Islet of Langerhans (tissue), 1 donor: ENCODE measurements at regions not wholly inside any gene's neighbourhood (a gene's known extent, or its start where the extent isn't known, plus 50 kb on each side); places are given as distances from the start of the nearest gene placed in this dataset.

Source experiments
- FAIRE-seq: peaks from one replicate; lab custom pipeline; 2011; peaks lifted over from hg19 to GRCh38; lab: Jason Lieb, UNC

DNA sequence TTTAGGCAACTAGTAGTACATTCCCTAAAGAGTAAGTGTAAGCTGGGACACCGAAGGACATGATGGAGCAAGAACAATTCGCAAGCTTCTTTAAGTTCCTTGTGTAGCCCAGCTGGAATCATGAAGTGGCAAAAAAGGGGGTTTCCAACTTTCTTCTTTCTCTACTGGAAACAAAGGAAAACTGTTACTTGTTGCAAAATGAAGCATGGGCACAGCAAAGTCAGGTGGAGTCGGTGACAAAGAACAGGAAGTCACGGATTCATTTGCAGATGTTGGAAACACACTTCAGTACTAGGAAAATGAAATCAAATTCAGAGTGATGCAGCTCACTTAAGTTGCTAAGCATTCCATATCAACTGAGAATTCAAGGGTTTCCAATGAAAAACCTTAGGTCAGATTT lies 706.9 kb upstream of the STXBP6 start:
- no peak for FAIRE-seq

DNA sequence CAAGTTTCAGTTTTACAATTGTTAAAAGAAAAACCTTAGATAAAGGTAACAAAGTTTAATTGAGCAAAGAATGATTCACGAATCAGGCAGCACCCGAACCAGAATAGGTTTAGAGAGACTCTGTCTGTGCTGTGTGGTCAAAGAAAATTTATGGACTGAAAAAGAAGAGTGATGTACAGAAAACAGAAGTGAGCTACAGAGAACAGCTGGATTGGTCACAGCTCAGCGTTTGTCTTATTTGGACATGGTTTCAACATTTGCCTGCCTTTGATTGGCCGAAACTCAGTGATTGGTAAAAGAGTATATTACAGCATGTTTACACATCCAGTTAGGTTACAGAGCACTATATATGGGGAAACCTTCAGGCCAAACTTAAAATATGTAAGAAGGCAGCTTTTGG lies 703.2 kb upstream of the STXBP6 start:
- FAIRE-seq = no peak

DNA sequence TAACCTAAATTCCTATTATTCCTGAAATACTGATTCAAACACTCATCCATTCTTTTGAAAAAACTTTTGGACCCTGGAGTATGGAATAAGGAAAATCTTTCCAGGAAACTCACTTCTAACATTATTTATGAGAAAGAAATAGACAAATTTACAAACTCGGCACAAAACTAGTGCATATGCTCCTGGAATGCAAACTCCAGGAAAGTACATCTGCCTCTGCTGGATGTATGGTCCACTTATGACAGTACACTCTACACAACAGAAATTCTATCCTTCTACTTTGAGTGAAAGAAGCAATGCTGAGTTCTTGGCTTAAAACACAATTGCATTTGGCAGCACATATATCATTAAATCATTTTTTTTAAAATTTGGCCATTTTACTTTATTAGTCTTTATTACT lies 700.5 kb upstream of the STXBP6 start:
- FAIRE-seq = no peak
